ENCODE measurements at regions not wholly inside any gene's neighbourhood (a gene's known extent, or its start where the extent isn't known, plus 50 kb on each side); places are given as distances from the start of the nearest gene placed in this dataset.

DNA sequence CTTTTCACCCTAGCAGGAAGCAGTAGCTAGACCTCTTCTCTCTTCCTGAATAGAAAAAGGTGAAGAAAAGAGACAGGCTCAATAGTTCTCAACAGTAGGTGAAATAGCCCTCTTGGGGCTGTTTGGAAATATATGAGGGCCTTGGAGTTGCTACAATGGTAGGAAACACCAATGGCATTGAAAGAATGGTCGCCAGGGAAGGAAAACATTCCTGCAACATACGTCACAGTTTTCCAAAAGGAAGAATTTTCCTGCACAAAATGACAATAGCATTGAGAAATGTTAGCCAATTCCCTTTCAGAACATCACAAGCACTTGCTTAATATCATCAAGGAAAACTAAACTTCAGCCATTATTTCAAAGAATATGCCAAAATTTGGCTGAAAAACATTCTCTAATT is 484.5 kb downstream of the IGSF11 start:
- TF ChIP-seq, protein P1, sequence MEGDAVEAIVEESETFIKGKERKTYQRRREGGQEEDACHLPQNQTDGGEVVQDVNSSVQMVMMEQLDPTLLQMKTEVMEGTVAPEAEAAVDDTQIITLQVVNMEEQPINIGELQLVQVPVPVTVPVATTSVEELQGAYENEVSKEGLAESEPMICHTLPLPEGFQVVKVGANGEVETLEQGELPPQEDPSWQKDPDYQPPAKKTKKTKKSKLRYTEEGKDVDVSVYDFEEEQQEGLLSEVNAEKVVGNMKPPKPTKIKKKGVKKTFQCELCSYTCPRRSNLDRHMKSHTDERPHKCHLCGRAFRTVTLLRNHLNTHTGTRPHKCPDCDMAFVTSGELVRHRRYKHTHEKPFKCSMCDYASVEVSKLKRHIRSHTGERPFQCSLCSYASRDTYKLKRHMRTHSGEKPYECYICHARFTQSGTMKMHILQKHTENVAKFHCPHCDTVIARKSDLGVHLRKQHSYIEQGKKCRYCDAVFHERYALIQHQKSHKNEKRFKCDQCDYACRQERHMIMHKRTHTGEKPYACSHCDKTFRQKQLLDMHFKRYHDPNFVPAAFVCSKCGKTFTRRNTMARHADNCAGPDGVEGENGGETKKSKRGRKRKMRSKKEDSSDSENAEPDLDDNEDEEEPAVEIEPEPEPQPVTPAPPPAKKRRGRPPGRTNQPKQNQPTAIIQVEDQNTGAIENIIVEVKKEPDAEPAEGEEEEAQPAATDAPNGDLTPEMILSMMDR (IDR thresholded peaks at IDR 0.05; ENCODE audit: insufficient read depth, low read depth, low read length) = no peak
- TF ChIP-seq EZH2 (IDR thresholded peaks at IDR 0.05; ENCODE audit: insufficient read depth, low read length) = no peak

Data from astrocyte (in vitro differentiated cells and primary cell).